Bronchial epithelial cell (primary cell): ENCODE measurements at regions not wholly inside any gene's neighbourhood (a gene's known extent, or its start where the extent isn't known, plus 50 kb on each side); places are given as distances from the start of the nearest gene placed in this dataset.

ENCODE experiments used
- DNase-seq: peaks from one replicate; pipeline ENCODE4 v3.0.0-alpha.2; 2010; ENCODE audit warnings: low read depth
- FAIRE-seq: peaks from 2 replicates; lab custom pipeline; 2011; peaks lifted over from hg19 to GRCh38; lab: Jason Lieb, UNC
- H3K27me3 ChIP-seq: 2 replicates; pipeline ENCODE4 v1.5.1; 2011; ENCODE audit warnings: low read length; ENCODE audit not compliant: control insufficient read depth, insufficient read depth
- H3K36me3 ChIP-seq: 2 replicates; pipeline ENCODE4 v1.5.1; 2011; ENCODE audit warnings: low read length; ENCODE audit not compliant: control insufficient read depth, insufficient read depth
- H3K4me3 ChIP-seq: 2 replicates; pipeline ENCODE4 v1.5.1; 2011; ENCODE audit warnings: mild to moderate bottlenecking, low read depth, low read length, control low read depth
- TF ChIP-seq, protein P1 (sequence below): IDR thresholded peaks from 2 replicates; pipeline ENCODE4 v1.5.1; 2011; ENCODE audit warnings: mild to moderate bottlenecking, moderate library complexity, low read length, control low read depth, inconsistent platforms; ENCODE audit not compliant: insufficient read depth, severe bottlenecking

DNA sequence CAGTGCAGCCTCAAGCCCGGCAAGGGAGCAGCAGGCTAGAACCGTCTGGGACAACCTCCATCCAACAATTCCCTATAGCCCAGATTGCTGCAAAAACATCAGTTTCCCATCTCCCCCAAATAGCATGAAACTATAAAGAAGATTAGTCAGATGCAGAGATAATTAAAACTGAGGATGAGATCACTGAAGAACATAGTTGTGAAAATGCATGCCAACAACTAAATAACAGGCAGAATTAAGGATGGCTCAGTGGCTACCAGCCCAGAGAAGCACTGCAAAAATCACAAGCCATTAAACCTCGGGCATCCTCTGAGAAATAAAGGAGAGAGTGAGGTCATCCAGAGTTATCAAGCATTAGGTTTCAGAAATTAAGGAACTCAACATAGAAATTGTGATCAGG is 427.1 kb downstream of the TNS3 start:
- no peaks in the 10 kb centered on the region for H3K36me3 ChIP-seq
- FAIRE-seq, result no peak
- TF ChIP-seq, protein P1, sequence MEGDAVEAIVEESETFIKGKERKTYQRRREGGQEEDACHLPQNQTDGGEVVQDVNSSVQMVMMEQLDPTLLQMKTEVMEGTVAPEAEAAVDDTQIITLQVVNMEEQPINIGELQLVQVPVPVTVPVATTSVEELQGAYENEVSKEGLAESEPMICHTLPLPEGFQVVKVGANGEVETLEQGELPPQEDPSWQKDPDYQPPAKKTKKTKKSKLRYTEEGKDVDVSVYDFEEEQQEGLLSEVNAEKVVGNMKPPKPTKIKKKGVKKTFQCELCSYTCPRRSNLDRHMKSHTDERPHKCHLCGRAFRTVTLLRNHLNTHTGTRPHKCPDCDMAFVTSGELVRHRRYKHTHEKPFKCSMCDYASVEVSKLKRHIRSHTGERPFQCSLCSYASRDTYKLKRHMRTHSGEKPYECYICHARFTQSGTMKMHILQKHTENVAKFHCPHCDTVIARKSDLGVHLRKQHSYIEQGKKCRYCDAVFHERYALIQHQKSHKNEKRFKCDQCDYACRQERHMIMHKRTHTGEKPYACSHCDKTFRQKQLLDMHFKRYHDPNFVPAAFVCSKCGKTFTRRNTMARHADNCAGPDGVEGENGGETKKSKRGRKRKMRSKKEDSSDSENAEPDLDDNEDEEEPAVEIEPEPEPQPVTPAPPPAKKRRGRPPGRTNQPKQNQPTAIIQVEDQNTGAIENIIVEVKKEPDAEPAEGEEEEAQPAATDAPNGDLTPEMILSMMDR, result no peak
- no peak for DNase-seq
- H3K4me3 ChIP-seq, result no peak overlapping the region
- H3K27me3 ChIP-seq, result no peaks in the 10 kb centered on the region

DNA sequence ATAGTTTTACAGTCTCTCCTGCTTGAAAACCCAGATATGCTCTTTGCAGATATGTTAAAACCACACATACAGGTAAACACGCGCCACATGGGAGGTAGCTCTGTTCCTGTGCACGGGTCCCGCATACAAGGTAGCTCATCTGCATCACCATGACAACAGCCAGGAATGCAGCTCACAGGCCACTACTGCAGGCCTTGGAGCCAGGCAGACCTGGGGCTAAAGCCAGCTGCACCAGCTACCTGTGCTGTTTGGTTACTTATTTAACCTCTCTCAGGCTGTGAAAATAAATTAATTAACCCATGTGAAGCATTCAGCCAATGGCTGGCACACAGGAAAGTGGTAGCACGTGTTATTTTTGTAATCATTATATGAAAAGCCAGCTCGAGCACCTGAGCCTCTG is 428.3 kb downstream of the TNS3 start:
- DNase-seq, result no peak
- no peak overlapping the region for H3K4me3 ChIP-seq
- no peaks in the 10 kb centered on the region for H3K36me3 ChIP-seq
- no peak for FAIRE-seq
- TF ChIP-seq, protein P1, result no peak
- no peaks in the 10 kb centered on the region for H3K27me3 ChIP-seq

DNA sequence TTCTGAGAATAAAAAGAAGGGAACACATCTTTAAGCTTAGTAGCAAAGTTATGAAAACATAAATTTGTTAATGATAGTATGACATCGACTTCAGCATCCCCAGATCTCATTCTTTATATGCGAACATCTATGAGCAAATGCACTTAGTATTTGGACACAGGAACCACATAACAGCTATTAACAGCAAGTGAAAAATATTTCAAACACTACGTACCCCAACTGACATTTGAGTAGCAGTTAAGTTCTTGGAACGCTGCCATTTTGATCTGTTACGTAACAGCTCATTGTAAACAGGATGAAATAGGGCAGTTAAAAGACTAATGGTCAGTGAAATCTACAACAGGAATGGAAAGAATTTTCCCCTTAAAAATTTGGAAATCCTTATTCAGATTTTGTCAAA is 428.9 kb downstream of the TNS3 start:
- H3K4me3 ChIP-seq, result no peak overlapping the region
- TF ChIP-seq, protein P1, result no peak
- FAIRE-seq, result no peak
- DNase-seq, result peak; percentile 57
- H3K36me3 ChIP-seq, result no peaks in the 10 kb centered on the region
- no peaks in the 10 kb centered on the region for H3K27me3 ChIP-seq

GRCh38 chr7:47152307-47152706 is 429.6 kb downstream of the TNS3 start:
- FAIRE-seq, result no peak
- TF ChIP-seq, protein P1, result no peak

GRCh38 chr7:47150497-47151260 is 431.2 kb downstream of the TNS3 start:
- no peak overlapping the region for H3K4me3 ChIP-seq
- FAIRE-seq (no peak), DNase-seq (no peak)

More at GRCh38 chr7:47152307-47152706, 429.6 kb downstream of the TNS3 start:
- no peak for DNase-seq
- Histone ChIP-seq H3K4me3 (no peak overlapping the region), H3K27me3 (no peaks in the 10 kb centered on the region), H3K36me3 (no peaks in the 10 kb centered on the region)

More at GRCh38 chr7:47150497-47151260, 431.2 kb downstream of the TNS3 start:
- H3K27me3 ChIP-seq, result no peaks in the 10 kb centered on the region
- TF ChIP-seq, protein P1, result no peak
- H3K36me3 ChIP-seq, result no peaks in the 10 kb centered on the region
